Natural killer cell (primary cell): ENCODE measurements at regions not wholly inside any gene's neighbourhood (a gene's known extent, or its start where the extent isn't known, plus 50 kb on each side); places are given as distances from the start of the nearest gene placed in this dataset.

Experiments used
- ATAC-seq, 3 donors: fragments of 150-1000 bp in 2 of 3; fragments of 200-7000 bp in 1 of 3; cut with Tn5 transposase; 1 replicate in 1 of 3; 2 replicates in 2 of 3; pipeline ENCODE4 v1.10.0; 2021; ENCODE audit warnings: mild to moderate bottlenecking in 2 of 3, moderate library complexity in 2 of 3
- DNase-seq, 2 donors: peaks; one replicate each; pipeline versions ENCODE4 v3.0.0 to v3.0.0-alpha.2; 2013 to 2021; ENCODE audit warnings: mixed read lengths in 1 of 2
- H3K27ac ChIP-seq: one replicate; pipeline ENCODE4 v1.5.1; 2013; ENCODE audit warnings: mild to moderate bottlenecking, low read length
- H3K27me3 ChIP-seq: one replicate; pipeline ENCODE4 v1.6.1; 2013; ENCODE audit warnings: low read length; ENCODE audit not compliant: control insufficient read depth, insufficient read depth
- H3K36me3 ChIP-seq: one replicate; pipeline ENCODE4 v1.6.1; 2013; ENCODE audit warnings: low read length; ENCODE audit not compliant: control insufficient read depth, insufficient read depth
- H3K4me1 ChIP-seq: one replicate; pipeline ENCODE4 v1.6.1; 2013; ENCODE audit warnings: low read length; ENCODE audit not compliant: control insufficient read depth, insufficient read depth
- H3K4me3 ChIP-seq: one replicate; pipeline ENCODE4 v1.5.1; 2013; ENCODE audit warnings: low read length
- H3K9me3 ChIP-seq: one replicate; pipeline ENCODE4 v1.6.1; 2013; ENCODE audit warnings: low read length; ENCODE audit not compliant: control insufficient read depth, insufficient read depth
- H3K27ac Mint-ChIP-seq, 2 donors: one replicate each; pipeline ENCODE4 v1.8.0; 2022; ENCODE audit warnings: mild to moderate bottlenecking in 2 of 2, mixed read lengths in 2 of 2, moderate library complexity in 1 of 2
- H3K27me3 Mint-ChIP-seq, 2 donors: one replicate each; pipeline ENCODE4 v1.8.0; 2022; ENCODE audit warnings: low read depth in 2 of 2, mixed read lengths in 2 of 2
- H3K36me3 Mint-ChIP-seq: one replicate; pipeline ENCODE4 v1.8.0; 2022; ENCODE audit warnings: mixed read lengths
- H3K4me1 Mint-ChIP-seq, 2 donors: one replicate each; pipeline ENCODE4 v1.8.0; 2022; ENCODE audit warnings: mixed read lengths in 2 of 2
- H3K4me3 Mint-ChIP-seq: one replicate; pipeline ENCODE4 v1.8.0; 2022; ENCODE audit warnings: mild to moderate bottlenecking, moderate library complexity, mixed read lengths
- H3K9me3 Mint-ChIP-seq, 2 donors: one replicate each; pipeline ENCODE4 v1.8.0; 2022; ENCODE audit warnings: mixed read lengths in 2 of 2
- CTCF ChIP-seq: fragments of 200-600 bp; IDR thresholded peaks from one replicate; pipeline ENCODE4 v1.8.0; 2022; ENCODE audit warnings: antibody characterized with exemption
- WGBS: methylation state at CpG from one replicate; pipeline ENCODE4 v1.1.7; 2013; ENCODE audit warnings: missing lambda C conversion rate; ENCODE audit not compliant: insufficient coverage; 5-methylcytosine and 5-hydroxymethylcytosine counted together
- intact Hi-C: fragments of 100-400 bp; cut with micrococcal nuclease; formaldehyde crosslinking; loops from one replicate; pipeline ENCODE4 v1.14.2; 2022

GRCh38 chr1:233443040-233443760 is 115.7 kb downstream of the MAP3K21 start:
- no peak overlapping the region for H3K4me3 Mint-ChIP-seq
- no peaks in the 10 kb centered on the region for H3K36me3 Mint-ChIP-seq
- no peak for ATAC-seq
- Histone ChIP-seq H3K4me3 (no peak overlapping the region), H3K36me3 (no peaks in the 10 kb centered on the region), H3K4me1 (no peaks in the 10 kb centered on the region), H3K9me3 (no peaks in the 10 kb centered on the region), H3K27me3 (no peaks in the 10 kb centered on the region), H3K27ac (no peak overlapping the region)
- H3K27ac Mint-ChIP-seq, result no peak overlapping the region
- TF ChIP-seq CTCF, result no peak
- WGBS, result 46% methylated on average over 2 of the region's 2 CpGs
- H3K27me3 Mint-ChIP-seq, result peaks cover 5% of the 10 kb centered on the region in 2 donors
- DNase-seq, result no peak
- intact Hi-C loops, result no loop called here
- H3K9me3 Mint-ChIP-seq, result peaks cover 0 to 2% of the 10 kb centered on the region in 2 donors
- no peaks in the 10 kb centered on the region for H3K4me1 Mint-ChIP-seq

GRCh38 chr1:233444484-233444883 is 117.0 kb downstream of the MAP3K21 start:
- H3K9me3 Mint-ChIP-seq, result peaks cover 0 to 2% of the 10 kb centered on the region in 2 donors
- no peak for TF ChIP-seq CTCF
- Histone ChIP-seq H3K36me3 (no peaks in the 10 kb centered on the region), H3K27me3 (no peaks in the 10 kb centered on the region), H3K9me3 (no peaks in the 10 kb centered on the region), H3K4me1 (no peaks in the 10 kb centered on the region), H3K27ac (no peak overlapping the region), H3K4me3 (no peak overlapping the region)
- DNase-seq (no peak), ATAC-seq (no peak)
- no peak overlapping the region for H3K27ac Mint-ChIP-seq
- no peak overlapping the region for H3K4me3 Mint-ChIP-seq
- 89% methylated on average over 3 of the region's 3 CpGs for WGBS
- H3K36me3 Mint-ChIP-seq, result no peaks in the 10 kb centered on the region
- intact Hi-C loops, result no loop called here
- no peaks in the 10 kb centered on the region for H3K4me1 Mint-ChIP-seq
- H3K27me3 Mint-ChIP-seq, result peaks cover 2 to 5% of the 10 kb centered on the region in 2 donors

- H3K27ac ChIP-seq, result no peak overlapping the region
- no peak overlapping the region for H3K4me3 Mint-ChIP-seq
- H3K36me3 Mint-ChIP-seq, result no peaks in the 10 kb centered on the region
- no peaks in the 10 kb centered on the region for H3K9me3 ChIP-seq
- H3K27me3 Mint-ChIP-seq, result peaks cover 2 to 5% of the 10 kb centered on the region in 2 donors
- H3K27me3 ChIP-seq, result no peaks in the 10 kb centered on the region
- no peaks in the 10 kb centered on the region for H3K4me1 Mint-ChIP-seq
- TF ChIP-seq CTCF, result no peak
- DNase-seq (no peak), ATAC-seq (no peak)
- WGBS, result 97% methylated on average over 6 of the region's 6 CpGs
- H3K9me3 Mint-ChIP-seq, result peaks cover 0 to 2% of the 10 kb centered on the region in 2 donors
- no peak overlapping the region for H3K4me3 ChIP-seq
- H3K4me1 ChIP-seq, result no peaks in the 10 kb centered on the region
- intact Hi-C loops, result no loop called here
- H3K36me3 ChIP-seq, result no peaks in the 10 kb centered on the region
- no peak overlapping the region for H3K27ac Mint-ChIP-seq
Measured at GRCh38 chr1:233445737-233446136, 118.2 kb downstream of the MAP3K21 start.

GRCh38 chr1:233446935-233447334 is 119.4 kb downstream of the MAP3K21 start:
- no peaks in the 10 kb centered on the region for H3K27me3 ChIP-seq
- H3K4me3 ChIP-seq, result no peak overlapping the region
- Mint-ChIP-seq H3K9me3 (peaks cover 0 to 2% of the 10 kb centered on the region in 2 donors), H3K27me3 (peaks cover 0 to 2% of the 10 kb centered on the region in 2 donors), H3K4me3 (no peak overlapping the region), H3K27ac (no peak overlapping the region), H3K36me3 (no peaks in the 10 kb centered on the region), H3K4me1 (no peaks in the 10 kb centered on the region)
- TF ChIP-seq CTCF, result no peak
- 90% methylated on average over 6 of the region's 6 CpGs for WGBS
- ATAC-seq, result no peak
- H3K36me3 ChIP-seq, result no peaks in the 10 kb centered on the region
- H3K9me3 ChIP-seq, result no peaks in the 10 kb centered on the region
- intact Hi-C loops, result no loop called here
- DNase-seq, result no peak
- no peak overlapping the region for H3K27ac ChIP-seq
- no peaks in the 10 kb centered on the region for H3K4me1 ChIP-seq
